SK-N-SH (cell line): ENCODE measurements at regions not wholly inside any gene's neighbourhood (a gene's known extent, or its start where the extent isn't known, plus 50 kb on each side); places are given as distances from the start of the nearest gene placed in this dataset.

Experiments used
- CTCF ChIA-PET: fragments of 300-600, 350-600 bp; formaldehyde crosslinking; extraction: SDS; loops from one replicate; lab custom pipeline; 2021; lab: Yijun Ruan, JAX
- POLR2A ChIA-PET: fragments of 350-600 bp; sonication (Branson Sonifier 250); formaldehyde crosslinking; extraction: SDS; loops from one replicate; lab custom pipeline; 2020; ENCODE audit warnings: antibody characterized with exemption, inconsistent platforms; lab: Yijun Ruan, JAX
- DNase-seq: peaks from one replicate; pipeline ENCODE4 v3.0.0; 2012
- H2AFZ ChIP-seq: fragments of 200-600 bp; sonication (generic); 2 replicates; pipeline ENCODE4 v1.8.1; 2016; ENCODE audit warnings: antibody characterized with exemption, mild to moderate bottlenecking, low read depth
- H3F3A ChIP-seq: fragments of 200-600 bp; sonication (generic); replicated peaks from 2 replicates; pipeline ENCODE3; 2016; ENCODE audit warnings: antibody characterized with exemption, mild to moderate bottlenecking; ENCODE audit not compliant: insufficient read depth
- H3K27ac ChIP-seq, 2 experiments: fragments of 200-500 bp in 1 of 2; fragments of 200-600 bp in 1 of 2; sonication (Bioruptor generic) in 1 of 2; sonication (generic), shearing (Covaris generic) in 1 of 2; 2 replicates each; pipeline versions ENCODE4 v1.5.1 to v1.6.1; 2014 to 2016; ENCODE audit warnings: low read depth in 2 of 2, inconsistent platforms in 1 of 2, low read length in 1 of 2, mild to moderate bottlenecking in 1 of 2, mixed read lengths in 1 of 2
- H3K27me3 ChIP-seq: fragments of 200-600 bp; sonication (generic), shearing (Covaris generic); 2 replicates; pipeline ENCODE4 v1.6.1; 2016; ENCODE audit warnings: mixed run types; ENCODE audit not compliant: insufficient read depth
- H3K36me3 ChIP-seq, 2 experiments: fragments of 200-500 bp in 1 of 2; fragments of 200-600 bp in 1 of 2; sonication (Bioruptor generic) in 1 of 2; sonication (generic) in 1 of 2; replicated peaks in 1 of 2; 2 replicates each; pipeline versions ENCODE3 to v1.5.1; 2014 to 2016; ENCODE audit warnings: low read length in 1 of 2, mild to moderate bottlenecking in 1 of 2; ENCODE audit not compliant: insufficient read depth in 2 of 2, control insufficient read depth in 1 of 2
- H3K4me1 ChIP-seq, 2 experiments: fragments of 200-500 bp in 1 of 2; fragments of 200-600 bp in 1 of 2; sonication (Bioruptor generic) in 1 of 2; sonication (generic), shearing (Covaris generic) in 1 of 2; 2 replicates each; pipeline versions ENCODE4 v1.5.1 to v1.6.1; 2014 to 2016; ENCODE audit warnings: low read depth in 1 of 2, low read length in 1 of 2, mixed run types in 1 of 2; ENCODE audit not compliant: insufficient read depth in 2 of 2, control insufficient read depth in 1 of 2
- H3K4me2 ChIP-seq: fragments of 200-600 bp; sonication (generic), shearing (Covaris generic); 2 replicates; pipeline ENCODE4 v1.6.1; 2017; ENCODE audit warnings: mixed run types
- H3K4me3 ChIP-seq, 2 experiments: fragments of 200-500 bp in 1 of 2; fragments of 200-600 bp in 1 of 2; sonication (Bioruptor generic) in 1 of 2; sonication (generic), shearing (Covaris generic) in 1 of 2; 2 replicates each; pipeline versions ENCODE4 v1.5.1 to v1.8.1; 2014 to 2016; ENCODE audit warnings: low read depth in 2 of 2, inconsistent platforms in 1 of 2, low read length in 1 of 2, mild to moderate bottlenecking in 1 of 2, mixed read lengths in 1 of 2, moderate library complexity in 1 of 2
- H3K79me2 ChIP-seq: fragments of 200-600 bp; sonication (generic); 2 replicates; pipeline ENCODE4 v1.8.1; 2017; ENCODE audit warnings: mild to moderate bottlenecking; ENCODE audit not compliant: insufficient read depth
- H3K9ac ChIP-seq: fragments of 200-600 bp; sonication (generic); 2 replicates; pipeline ENCODE4 v1.6.1; 2017; ENCODE audit warnings: mixed run types
- H3K9me2 ChIP-seq: fragments of 200-600 bp; sonication (generic); 2 replicates; pipeline ENCODE4 v1.6.1; 2017; ENCODE audit warnings: mixed run types
- H3K9me3 ChIP-seq: fragments of 200-600 bp; sonication (generic); 2 replicates; pipeline ENCODE4 v1.6.1; 2017; ENCODE audit warnings: mixed run types, mild to moderate bottlenecking, moderate library complexity
- H4K20me1 ChIP-seq: fragments of 200-600 bp; sonication (generic); 2 replicates; pipeline ENCODE4 v1.6.1; 2017; ENCODE audit warnings: mild to moderate bottlenecking, mixed run types; ENCODE audit not compliant: insufficient read depth
- CHD2 ChIP-seq: fragments of 150-350 bp; IDR thresholded peaks from 2 replicates; pipeline ENCODE4 v1.6.1; 2018; ENCODE audit warnings: low read length; ENCODE audit not compliant: partially characterized antibody
- CTCF ChIP-seq: fragments of 200-600 bp; sonication (generic); IDR thresholded peaks from 2 replicates; pipeline ENCODE4 v1.6.1; 2017; ENCODE audit warnings: antibody characterized with exemption, mild to moderate bottlenecking, moderate library complexity
- EP300 ChIP-seq, 2 experiments: IDR thresholded peaks; 2 replicates each; pipeline versions ENCODE4 v1.4.0 to v1.6.1; 2012; ENCODE audit warnings: borderline replicate concordance in 1 of 2, low read depth in 1 of 2, low read length in 1 of 2
- FOXJ3 ChIP-seq: sonication (generic); formaldehyde crosslinking; IDR thresholded peaks from 2 replicates; pipeline ENCODE4 v1.5.1; 2020; ENCODE audit warnings: mild to moderate bottlenecking, missing genetic modification reagents
- FOXM1 ChIP-seq: IDR thresholded peaks from 2 replicates; pipeline ENCODE4 v1.4.0; 2012; ENCODE audit warnings: low read depth, mild to moderate bottlenecking
- IRF3 ChIP-seq: fragments of 150-350 bp; IDR thresholded peaks from 2 replicates; pipeline ENCODE4 v1.6.1; 2016; ENCODE audit warnings: mild to moderate bottlenecking, low read depth, low read length
- JUND ChIP-seq: IDR thresholded peaks from 2 replicates; pipeline ENCODE4 v1.4.0; 2012
- MEF2A ChIP-seq: IDR thresholded peaks from 2 replicates; pipeline ENCODE4 v1.4.0; 2012; ENCODE audit warnings: low read depth, borderline replicate concordance
- MXI1 ChIP-seq: IDR thresholded peaks from 2 replicates; pipeline ENCODE4 v1.6.1; 2012; ENCODE audit warnings: mild to moderate bottlenecking, low read depth, low read length, improper control_type of control experiment
- NFIC ChIP-seq: IDR thresholded peaks from 2 replicates; pipeline ENCODE4 v1.4.0; 2012; ENCODE audit warnings: borderline replicate concordance
- NRF1 ChIP-seq: IDR thresholded peaks from 2 replicates; pipeline ENCODE4 v1.6.1; 2012; ENCODE audit warnings: low read depth, mild to moderate bottlenecking, low read length
- REST ChIP-seq: IDR thresholded peaks from 2 replicates; pipeline ENCODE4 v1.6.1; 2012; ENCODE audit warnings: mild to moderate bottlenecking, low read depth, low read length, moderate library complexity
- RFX5 ChIP-seq: IDR thresholded peaks from 2 replicates; pipeline ENCODE4 v1.6.1; 2012; ENCODE audit warnings: mild to moderate bottlenecking, improper control_type of control experiment, low read length
- RXRA ChIP-seq: IDR thresholded peaks from 2 replicates; pipeline ENCODE4 v1.4.0; 2012; ENCODE audit warnings: low read depth, mild to moderate bottlenecking, borderline replicate concordance
- SIN3A ChIP-seq: IDR thresholded peaks from 2 replicates; pipeline ENCODE4 v1.6.1; 2012; ENCODE audit warnings: low read depth, mild to moderate bottlenecking, low read length, moderate library complexity, borderline replicate concordance
- TAF1 ChIP-seq: IDR thresholded peaks from 2 replicates; pipeline ENCODE4 v1.6.1; 2012; ENCODE audit warnings: low read depth, mild to moderate bottlenecking, low read length, moderate library complexity, borderline replicate concordance
- WGBS: methylation state at CpG from one replicate; pipeline ENCODE4 v1.1.6; 2017; ENCODE audit warnings: low lambda C conversion rate; 5-methylcytosine and 5-hydroxymethylcytosine counted together
- TF ChIP-seq, protein P1 (sequence below): IDR thresholded peaks from 2 replicates; pipeline ENCODE4; 2012

DNA sequence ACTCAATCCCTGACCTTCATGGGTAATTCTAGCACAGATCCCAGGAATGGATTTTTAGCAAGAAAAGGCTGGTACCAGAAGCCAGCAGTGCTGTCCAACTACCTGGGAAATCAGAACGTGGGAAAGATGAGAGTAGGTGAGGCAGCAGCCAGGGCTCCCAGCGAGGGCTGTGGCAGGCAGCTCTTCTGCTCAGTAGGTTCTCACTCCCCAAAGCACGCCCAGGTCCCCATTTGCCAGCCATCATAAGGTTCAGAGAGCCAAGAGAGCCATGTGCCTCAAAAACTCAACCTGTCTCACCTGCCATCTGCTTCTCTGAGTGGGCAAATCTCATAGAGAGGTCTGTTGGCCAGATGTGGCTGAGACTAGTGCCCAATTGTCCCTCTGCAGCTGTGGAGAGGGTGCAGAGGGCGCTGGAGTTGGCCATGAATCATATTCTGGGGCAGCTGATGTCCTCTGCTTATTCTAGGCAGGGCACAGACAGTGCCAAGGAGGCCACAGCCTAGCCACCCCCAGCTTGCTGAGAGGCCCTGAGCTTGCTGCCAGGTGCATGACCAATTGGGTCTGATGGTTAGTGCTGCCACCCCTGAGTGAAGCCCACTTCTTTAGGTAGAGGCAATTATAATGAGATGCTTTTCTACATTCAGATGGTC lies 81.7 kb upstream of the GATB start:
- no peaks in the 10 kb centered on the region; a peak in 1 of 4 replicates for H3K4me1 ChIP-seq
- H3K36me3 ChIP-seq, result no peaks in the 10 kb centered on the region
- no peaks in the 10 kb centered on the region for H3K79me2 ChIP-seq
- no peak overlapping the region for H3K4me2 ChIP-seq
- no peaks in the 10 kb centered on the region for H4K20me1 ChIP-seq
- no peak overlapping the region for H3K27ac ChIP-seq
- no peak overlapping the region for H3K9ac ChIP-seq
- POLR2A ChIA-PET, result no interaction called here
- no peaks in the 10 kb centered on the region for H3K9me3 ChIP-seq
- CTCF ChIA-PET, result interaction anchor here (0.8 kb wide), 2 partner anchors 54 to 312 kb away, joined by 3 read pairs; no protein-coding TSS in a partner anchor
- 17% methylated on average over 4 of the region's 4 CpGs for WGBS
- no peak for TF ChIP-seq IRF3
- TF ChIP-seq EP300 (IDR thresholded peaks at IDR 0.05; ENCODE audit: borderline replicate concordance in 1 of 2, low read depth in 1 of 2, low read length in 1 of 2), result no peak
- no peak for TF ChIP-seq MXI1
- TF ChIP-seq REST, result no peak
- TF ChIP-seq, all 33 proteins: peak for 0
- DNase-seq, result no peak
- H3K9me2 ChIP-seq, result no peaks in the 10 kb centered on the region
- no peaks in the 10 kb centered on the region; the same call in 1 of the 2 replicates for H3K27me3 ChIP-seq
- no peaks in the 10 kb centered on the region for H3F3A ChIP-seq
- no peak overlapping the region for H3K4me3 ChIP-seq
- no peak overlapping the region for H2AFZ ChIP-seq

DNA sequence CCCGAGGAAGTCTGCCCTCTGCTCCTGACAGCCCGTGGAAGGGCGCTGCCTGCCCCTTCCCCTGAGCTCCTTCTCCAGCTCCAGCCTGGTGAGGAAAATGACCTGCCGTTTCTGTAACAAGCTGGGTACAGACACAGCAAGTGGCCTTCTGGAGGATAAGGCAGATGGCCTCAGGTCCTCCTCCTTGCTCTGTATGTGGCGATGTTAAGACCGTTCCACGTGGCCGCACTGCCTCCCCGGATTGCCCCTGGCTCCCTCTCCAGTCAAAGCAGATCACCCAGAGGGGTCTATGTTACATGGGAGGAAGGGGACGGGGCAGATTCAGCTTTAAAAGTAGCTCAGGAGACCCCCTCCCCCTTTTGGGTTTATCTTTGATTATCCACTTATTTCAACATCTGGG lies 80.3 kb upstream of the GATB start:
- no peaks in the 10 kb centered on the region; a peak in 1 of 4 replicates for H3K4me1 ChIP-seq
- H3K4me2 ChIP-seq, result no peak overlapping the region
- CTCF ChIA-PET, result no interaction called here
- no peak overlapping the region for H3K27ac ChIP-seq
- H3K79me2 ChIP-seq, result no peaks in the 10 kb centered on the region
- TF ChIP-seq CTCF (no peak), FOXM1 (no peak), FOXJ3 (CRISPR knock-in tag) (no peak), SIN3A (no peak), RXRA (no peak), NFIC (no peak), TAF1 (no peak), RFX5 (no peak), JUND (no peak), NRF1 (no peak), MEF2A (no peak), MXI1 (no peak), CHD2 (no peak)
- TF ChIP-seq, protein P1, sequence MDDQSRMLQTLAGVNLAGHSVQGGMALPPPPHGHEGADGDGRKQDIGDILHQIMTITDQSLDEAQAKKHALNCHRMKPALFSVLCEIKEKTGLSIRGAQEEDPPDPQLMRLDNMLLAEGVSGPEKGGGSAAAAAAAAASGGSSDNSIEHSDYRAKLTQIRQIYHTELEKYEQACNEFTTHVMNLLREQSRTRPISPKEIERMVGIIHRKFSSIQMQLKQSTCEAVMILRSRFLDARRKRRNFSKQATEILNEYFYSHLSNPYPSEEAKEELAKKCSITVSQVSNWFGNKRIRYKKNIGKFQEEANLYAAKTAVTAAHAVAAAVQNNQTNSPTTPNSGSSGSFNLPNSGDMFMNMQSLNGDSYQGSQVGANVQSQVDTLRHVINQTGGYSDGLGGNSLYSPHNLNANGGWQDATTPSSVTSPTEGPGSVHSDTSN, result no peak
- TF ChIP-seq, all 33 proteins: peak for 0
- Histone ChIP-seq H3K4me3 (no peak overlapping the region), H3K9me2 (no peaks in the 10 kb centered on the region), H3K36me3 (no peaks in the 10 kb centered on the region), H3K9ac (no peak overlapping the region), H4K20me1 (no peaks in the 10 kb centered on the region), H3F3A (no peaks in the 10 kb centered on the region), H2AFZ (no peak overlapping the region), H3K9me3 (no peaks in the 10 kb centered on the region), H3K27me3 (no peaks in the 10 kb centered on the region; the same call in 1 of the 2 replicates)
- POLR2A ChIA-PET, result no interaction called here
- DNase-seq, result no peak
- WGBS, result 47% methylated on average over 4 of the region's 10 CpGs
